HG02763 (cell line): ENCODE measurements at regions not wholly inside any gene's neighbourhood (a gene's known extent, or its start where the extent isn't known, plus 50 kb on each side); places are given as distances from the start of the nearest gene placed in this dataset.
"Not testable (repeated sequence)": the region's sequence is repeated elsewhere in the genome, so short reads cannot be mapped to it uniquely, and the experiment has no call there.

Experiments used
- ATAC-seq: cut with Tn5 transposase; IDR thresholded peaks from one replicate; pipeline ENCODE4 v1.9.1; 2021; ENCODE audit warnings: mild to moderate bottlenecking, moderate library complexity; ENCODE audit not compliant: unreplicated experiment

DNA sequence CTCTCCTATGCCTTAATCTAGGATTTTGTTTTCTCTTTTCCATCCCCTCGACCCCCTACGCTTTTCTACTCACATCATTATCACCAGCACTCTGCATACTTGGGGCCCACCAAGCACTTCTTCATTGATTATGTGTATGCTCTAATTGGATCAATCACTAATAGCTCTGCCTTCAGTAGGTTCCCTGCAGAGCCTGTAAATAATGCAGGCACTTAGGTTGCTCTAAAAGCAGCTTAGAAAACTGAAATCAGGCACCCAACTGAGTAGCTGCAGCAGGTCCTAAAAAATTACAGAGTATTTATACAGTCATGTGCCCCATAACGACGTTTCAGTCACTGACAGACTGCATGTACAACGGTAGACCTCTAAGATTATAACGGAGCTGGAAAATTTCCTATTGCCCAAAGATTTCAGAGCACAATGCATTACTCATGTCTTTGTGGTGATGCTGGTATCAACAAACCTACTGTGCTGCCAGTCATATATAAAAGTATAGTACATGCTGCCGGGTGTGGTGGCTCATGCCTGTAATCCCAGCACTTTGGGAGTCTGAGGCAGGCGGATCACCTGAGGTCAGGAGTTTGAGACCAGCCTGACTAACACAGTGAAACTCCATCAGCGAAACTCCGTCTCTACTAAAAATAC lies 280.4 kb downstream of the HS3ST3B1 start:
- no peak for ATAC-seq

DNA sequence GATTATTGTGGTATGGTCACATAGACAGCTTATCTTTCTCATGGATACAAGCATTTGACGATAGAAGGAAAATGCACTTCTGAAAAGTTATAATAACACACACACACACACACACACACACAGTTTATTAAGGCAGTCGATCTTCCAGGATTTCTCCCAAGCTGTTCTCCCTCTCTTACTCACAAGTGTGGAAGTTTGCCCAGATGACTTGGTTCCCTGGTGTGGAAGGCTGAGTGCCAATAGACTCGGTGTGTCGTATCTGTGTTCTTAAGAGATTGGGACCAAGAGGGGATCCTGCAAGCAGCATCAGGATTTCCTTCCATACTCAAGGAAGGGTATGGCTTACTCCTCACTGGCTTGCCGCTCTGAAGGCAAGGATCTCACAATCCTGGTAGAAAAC lies 279.6 kb downstream of the HS3ST3B1 start:
- no peak for ATAC-seq

DNA sequence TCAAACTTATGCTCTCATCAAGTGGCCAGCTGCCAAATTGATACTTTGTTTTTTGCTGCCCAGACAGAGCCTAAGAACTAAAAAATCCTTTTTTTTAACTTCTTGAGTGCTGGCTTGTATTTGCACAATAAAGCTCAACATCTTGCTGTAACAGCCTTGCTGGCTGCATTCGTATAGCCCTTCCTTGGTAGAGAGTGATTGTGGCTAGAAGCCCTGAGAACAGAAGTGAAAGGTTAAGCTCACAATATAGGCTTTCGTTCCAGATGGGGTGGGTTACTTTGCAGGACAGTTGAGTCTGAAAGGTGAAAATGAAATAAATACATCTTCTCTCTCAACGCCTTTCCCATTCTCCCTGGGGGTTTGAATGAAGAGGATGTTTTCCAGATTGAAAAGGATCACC lies 278.8 kb downstream of the HS3ST3B1 start:
- no peak for ATAC-seq

DNA sequence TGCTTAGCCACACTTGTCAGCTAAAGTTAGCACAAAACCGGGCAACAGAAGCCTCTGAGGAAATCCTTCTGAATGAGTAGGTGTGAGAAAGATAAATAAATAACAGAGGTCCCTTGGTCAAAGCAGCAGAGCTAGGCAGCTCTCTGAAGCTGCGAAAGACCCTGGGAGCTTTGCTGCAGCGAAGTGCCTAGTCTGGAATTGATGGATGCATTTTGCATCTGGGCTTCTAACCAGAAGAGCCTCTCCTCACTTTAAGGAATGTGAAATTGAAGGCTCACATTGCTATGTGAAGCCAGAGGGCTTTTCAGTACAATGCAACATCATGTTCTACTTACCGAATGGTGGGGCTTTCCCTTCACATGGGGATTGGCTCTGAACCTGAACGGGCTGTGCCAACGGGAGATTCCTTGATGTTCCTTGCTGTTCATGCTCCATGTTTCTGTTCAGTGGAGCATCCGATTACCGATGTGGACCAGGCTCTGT lies 274.6 kb downstream of the HS3ST3B1 start:
- ATAC-seq = no peak

DNA sequence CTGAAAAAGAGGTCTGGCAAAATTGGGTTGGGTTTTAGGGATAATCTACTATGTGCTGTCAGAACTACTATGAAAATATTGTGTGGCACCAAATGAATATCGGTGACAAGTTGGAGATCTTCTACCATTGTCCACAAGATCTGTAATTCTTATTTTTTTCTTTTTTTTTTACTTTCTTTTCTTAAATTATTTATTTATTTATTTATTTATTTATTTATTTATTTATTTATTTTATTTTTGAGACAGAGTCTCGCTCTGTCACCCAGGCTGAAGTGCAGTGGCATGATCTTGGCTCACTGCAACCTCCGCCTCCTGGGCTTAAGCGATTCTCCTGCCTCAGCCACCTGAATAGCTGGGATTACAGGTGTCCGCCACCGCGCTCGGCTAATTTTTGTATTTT lies 259.4 kb downstream of the HS3ST3B1 start:
- ATAC-seq = not testable (repeated sequence)

DNA sequence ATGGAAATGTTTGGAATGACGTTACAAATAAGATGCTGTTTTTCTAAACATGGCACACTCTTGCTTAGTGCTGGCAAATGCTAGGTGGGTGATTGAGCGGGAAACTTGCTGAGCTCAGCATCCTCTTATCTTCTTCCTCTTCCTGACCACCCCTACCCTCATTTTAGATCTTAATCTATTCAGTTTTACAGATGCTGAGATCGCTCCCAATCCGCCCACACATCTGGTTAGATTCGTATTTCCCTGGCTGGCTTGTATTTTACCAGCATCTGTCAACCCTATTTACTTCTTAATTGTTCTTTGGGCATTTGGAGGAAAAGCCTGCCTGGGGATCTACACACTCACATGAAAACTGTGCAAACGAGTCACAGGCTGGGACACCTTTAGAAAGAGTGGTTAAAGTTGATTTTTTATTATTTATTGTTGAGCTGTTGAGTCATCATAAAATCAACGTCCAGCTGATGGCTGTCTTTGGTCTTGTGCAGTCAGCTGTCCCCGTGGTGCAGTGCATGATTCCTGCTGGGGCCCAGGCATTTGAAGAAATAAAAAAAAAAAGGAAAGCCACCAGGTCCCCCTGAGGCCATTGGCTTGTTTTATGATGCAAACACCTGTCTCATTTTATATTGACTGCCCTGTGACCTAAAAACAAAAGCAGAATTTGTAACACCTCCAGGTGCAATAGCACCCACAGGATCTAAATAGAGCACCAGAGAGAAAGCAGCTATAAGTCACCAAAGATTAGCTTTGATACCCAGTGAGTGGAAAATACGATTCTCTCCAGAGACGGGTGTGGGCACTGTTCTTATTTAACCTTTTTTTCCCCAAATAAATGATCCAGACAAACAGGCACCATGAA lies 258.6 kb downstream of the HS3ST3B1 start:
- ATAC-seq = no peak

DNA sequence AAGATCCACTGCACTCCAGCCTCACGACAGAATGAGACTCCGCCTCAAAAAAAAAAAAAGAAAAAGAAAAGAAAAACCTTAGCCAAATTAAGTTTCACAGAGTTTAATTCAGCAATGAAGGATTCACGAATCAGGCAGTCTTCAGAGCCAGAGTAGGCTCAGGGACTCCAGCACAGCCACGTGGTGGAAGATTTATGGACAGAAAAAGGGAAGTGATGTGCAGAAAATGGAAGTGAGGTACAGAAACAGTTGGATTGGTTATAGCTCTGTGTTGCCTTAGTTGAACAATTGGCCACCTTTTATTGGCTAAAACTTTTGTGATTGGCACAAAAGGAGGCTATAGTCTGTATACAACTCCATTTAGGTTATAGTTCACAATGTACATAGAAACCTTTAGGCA lies 256.6 kb downstream of the HS3ST3B1 start:
- ATAC-seq = no peak

DNA sequence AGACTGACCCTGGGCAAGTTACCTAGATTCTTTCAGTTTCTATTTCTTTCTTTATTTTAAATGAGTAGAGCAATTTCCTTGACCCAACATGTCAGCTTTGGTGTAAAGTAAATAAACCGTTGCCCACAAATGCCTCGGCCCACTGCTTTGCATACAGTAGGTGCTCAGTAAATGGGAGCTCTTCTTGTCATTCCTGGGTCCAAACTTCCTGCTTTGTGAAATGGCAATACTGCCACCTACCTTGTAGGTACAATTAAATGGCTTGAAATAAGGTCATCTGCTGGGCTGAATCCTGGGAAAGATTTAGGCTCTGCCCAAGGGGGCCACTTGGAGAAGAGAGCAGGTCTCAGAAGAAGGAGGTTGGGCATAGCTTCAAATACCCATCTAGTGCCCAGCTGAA lies 253.0 kb downstream of the HS3ST3B1 start:
- no peak for ATAC-seq

DNA sequence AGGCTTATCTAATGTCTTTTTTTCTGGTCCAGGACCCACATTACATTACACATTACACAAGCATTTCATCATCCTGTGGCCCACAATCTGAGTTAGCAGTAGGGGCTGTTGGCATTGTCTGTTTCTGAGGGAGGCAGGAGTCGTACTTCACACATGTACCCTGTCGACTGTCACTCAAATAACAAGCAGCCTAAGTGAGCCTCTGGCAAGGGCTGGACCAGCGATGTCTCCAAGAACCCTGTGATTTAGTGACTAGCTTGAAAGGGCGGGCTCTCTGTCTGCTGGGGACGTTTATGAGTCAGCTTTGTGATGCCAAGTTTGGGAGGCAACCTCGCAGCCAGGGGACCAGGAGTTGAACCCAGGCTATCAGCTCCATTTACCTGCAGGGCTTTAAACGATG lies 251.4 kb downstream of the HS3ST3B1 start:
- ATAC-seq = no peak

DNA sequence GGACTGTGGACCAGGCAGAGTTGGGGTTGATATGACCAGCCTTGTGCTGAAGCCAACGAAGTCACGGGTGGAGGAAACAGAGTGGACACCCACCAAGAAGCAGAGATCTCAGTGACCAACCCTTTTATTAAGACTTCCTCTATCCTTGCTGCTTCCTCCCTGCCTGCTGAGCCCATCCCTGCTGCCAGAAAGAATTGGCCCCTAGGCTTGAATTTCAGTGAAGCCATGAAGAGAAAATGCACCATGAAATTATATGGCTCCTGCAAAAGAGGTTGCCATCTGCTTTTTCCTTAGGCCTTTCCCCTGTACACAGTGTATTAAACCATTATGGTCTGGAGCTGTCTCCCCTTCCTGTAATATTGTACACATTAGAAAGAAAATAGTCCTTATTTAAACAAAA lies 246.7 kb downstream of the HS3ST3B1 start:
- ATAC-seq = no peak

DNA sequence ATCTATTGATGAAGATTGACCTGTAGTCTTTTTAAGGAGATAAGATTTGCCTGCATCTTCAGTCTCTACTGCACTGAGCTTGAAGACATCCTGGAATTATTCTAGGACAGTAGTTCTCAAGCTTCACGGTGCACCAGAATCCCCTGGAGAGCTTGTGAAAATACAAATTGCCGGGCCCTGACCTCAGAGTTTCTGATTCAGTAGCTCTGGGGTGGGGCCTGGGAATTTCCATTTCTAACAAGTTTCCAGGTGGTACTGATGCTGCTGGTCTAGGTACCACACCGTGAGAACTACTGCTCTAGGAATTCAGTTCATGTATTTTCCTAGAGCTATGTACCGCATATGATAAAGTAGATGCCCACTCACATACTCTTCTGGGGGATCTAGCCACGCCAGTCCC lies 246.1 kb downstream of the HS3ST3B1 start:
- no peak for ATAC-seq

DNA sequence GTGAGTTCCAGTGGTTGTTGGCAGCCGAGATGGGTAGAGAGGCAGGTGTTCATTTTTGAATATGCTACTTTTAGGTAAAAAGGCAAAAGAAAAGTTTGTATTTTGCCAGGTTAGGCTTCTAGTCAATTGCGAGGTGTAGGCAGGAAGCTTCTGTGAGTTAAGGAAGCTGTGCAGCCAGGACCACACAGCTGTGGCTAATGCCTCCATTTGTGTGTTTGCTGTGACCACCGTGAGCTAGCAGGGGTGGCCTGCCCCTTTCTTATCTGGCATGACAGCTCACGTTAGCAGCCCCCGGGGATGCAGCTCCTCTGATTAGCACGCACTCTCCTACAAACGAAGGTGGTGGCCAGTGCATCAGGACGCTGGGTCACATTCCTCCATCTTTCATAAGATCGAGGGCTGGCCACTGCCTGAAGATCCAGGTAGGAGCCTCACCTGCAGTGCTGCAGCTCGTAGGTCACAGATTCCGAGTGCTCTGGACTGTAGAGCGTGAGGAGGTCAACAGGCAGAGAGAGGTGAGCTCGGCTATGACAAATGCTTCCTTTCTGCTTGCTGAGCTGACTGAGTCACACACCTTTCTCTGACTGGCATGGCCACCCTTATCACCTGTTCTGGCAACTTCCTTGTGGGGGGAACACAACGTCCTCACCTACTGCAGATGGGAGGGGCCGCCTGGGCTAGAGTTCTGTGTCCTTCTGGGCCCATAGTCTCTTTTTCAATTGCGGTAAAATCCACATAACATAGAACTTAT lies 244.4 kb downstream of the HS3ST3B1 start:
- no peak for ATAC-seq

DNA sequence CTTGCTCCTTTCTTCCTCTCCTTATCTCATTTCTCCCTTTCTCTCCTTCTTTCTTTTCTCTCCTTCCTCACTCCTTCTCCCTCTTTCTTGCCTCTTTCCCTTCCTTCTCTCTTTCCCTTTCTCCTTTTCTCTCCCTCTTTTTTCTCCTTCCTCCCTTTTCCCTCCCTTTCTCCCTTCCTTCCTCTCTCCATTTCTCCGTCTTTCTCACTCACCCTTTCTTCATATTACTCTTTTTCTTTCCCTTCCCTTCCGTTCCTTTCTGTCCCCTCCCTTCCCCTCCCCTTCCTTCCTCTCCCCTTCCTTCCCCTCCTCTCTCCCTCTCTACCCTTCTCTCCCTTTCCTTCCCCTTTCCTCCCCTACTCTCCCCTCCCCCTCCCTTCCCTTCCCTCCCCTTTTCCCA lies 240.8 kb downstream of the HS3ST3B1 start:
- ATAC-seq = no peak

DNA sequence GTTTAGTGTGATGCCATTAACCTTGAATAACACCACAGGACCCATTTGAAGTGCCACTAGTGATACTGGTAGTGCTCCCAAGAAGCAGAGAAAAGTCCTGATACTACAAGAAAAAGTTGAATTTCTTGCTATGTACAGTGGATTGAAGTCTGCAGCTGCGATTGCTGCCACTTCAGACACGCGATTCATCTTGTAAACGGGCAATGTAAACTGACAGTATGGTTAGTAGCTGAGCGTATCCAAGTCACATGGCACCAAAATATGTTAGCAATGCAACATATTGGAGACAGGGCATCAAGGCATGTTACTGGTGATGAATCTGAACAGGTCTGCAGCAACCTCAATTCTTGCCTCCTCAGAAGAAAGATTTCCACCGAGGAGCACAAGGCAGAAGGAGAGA lies 238.9 kb downstream of the HS3ST3B1 start:
- ATAC-seq = no peak

DNA sequence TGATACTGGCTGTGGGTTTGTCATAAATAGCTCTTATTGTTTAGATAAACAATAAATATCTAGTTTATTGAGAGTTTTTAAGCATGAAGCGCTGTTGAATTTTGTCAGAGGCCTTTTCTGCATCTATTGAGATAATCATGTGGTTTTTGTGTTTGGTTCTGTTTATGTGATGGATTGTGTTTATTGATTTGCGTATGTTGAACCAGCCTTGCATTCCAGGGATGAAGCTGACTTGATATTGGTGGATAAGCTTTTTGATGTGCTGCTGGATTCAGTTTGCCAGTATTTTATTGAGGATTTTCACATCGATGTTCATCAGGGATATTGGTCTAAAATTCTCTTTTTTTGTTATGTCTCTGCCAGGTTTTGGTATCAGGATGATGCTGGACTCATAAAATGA lies 231.4 kb downstream of the HS3ST3B1 start:
- not testable (repeated sequence) for ATAC-seq

DNA sequence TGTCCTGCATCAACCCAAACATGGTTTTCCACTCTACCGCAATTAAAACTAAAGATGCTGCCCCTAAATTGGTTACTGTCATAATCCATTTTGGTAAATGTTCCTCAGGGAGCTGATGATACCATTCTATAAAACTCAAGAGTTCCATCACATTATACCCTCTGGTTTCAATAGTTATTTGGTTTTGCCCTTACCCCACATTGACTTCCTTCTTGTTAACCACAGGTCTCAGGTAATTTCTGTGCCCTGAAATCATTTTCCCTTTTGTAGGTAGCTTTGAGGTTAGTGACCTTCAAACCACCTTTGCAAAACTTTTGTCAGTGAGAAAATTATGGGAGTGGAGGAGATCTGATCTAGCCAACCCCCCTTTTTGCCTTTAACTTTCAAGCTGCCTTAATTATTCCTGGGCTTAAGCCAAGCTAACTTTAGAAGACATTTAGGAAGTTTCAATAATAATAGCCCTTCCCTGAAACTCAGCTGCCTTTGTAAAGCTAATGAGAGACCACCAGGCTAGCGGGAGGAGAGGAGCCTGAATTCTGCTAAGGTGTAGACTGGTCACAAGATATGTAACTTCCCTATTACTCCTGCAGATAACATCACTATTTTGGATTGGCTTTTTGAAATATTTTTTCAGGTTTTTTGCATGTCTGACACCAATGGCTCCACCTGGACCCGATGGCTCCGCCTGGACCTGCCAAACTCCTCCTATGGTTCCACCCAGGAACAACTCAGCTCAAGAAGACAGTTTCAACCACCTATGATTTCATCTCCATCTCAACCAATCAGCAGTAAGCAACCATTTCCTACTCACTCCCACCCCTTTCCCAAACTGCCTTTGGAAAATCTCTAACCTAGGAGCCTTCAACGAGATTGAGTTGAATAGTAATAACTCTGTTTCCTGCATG lies 224.9 kb downstream of the HS3ST3B1 start:
- ATAC-seq = no peak

DNA sequence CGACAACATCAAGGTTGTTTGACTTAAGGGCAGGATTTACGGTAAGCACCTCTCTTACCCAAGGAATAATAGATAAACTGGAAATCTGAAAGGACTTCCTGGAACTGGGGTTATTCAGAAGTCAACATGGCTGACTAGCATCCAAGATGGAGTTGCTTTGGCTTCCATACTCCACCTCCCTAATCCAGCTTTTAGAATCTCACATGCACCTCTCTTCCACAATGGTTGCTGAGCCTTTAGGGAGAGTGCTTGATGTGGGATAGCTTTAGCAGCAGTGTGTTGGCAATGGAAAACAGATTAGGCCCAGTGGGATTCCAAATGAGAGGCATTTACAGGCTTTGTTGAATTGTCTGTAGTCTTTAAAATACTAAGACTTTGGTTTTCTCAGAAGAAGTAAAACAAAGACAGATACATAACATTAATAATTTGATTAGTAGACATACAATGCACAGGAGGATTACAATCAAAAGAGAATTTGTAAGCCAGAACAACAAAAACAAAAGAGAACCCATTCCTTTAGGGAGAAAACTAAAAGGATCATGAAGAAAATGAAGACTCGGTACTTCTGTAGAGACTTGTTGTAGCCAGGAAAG lies 222.0 kb downstream of the HS3ST3B1 start:
- ATAC-seq = no peak

DNA sequence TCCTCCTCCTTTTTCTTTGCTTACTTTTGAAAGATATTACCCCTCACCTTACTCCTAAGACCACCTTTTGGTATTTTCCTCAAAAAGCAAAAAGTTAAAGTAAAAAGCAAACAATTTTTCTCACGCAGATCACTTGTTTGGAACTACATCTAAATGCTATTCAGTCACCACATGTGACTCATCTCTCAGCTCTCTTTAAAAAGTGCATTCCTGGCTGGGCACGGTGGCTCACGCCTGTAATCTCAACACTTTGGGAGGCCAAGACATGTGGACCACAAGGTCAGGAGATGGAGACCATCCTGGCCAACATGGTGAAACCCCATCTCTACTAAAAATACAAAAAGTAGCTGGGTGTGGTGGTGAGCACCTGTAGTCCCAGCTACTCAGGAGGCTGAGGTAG lies 218.0 kb downstream of the HS3ST3B1 start:
- ATAC-seq = not testable (repeated sequence)

DNA sequence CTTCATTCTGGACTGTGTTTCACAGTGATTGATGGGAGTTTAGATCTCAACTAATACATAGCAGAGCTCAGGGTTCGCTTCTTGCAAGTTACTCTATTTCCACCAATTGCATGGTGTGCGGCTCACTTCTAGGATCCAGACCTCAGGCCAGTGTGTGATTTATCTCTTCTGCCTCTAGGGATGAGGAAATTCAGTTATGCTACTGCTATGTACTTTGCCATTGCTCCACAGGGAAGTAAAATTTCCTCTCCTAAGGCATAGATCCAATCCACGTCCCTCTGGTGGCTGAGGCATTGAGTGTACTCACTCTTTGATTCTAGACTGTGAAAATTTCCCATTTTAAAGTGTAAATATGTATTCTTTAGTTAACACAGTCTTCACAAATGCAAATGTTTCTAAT lies 214.1 kb downstream of the HS3ST3B1 start:
- ATAC-seq = no peak

DNA sequence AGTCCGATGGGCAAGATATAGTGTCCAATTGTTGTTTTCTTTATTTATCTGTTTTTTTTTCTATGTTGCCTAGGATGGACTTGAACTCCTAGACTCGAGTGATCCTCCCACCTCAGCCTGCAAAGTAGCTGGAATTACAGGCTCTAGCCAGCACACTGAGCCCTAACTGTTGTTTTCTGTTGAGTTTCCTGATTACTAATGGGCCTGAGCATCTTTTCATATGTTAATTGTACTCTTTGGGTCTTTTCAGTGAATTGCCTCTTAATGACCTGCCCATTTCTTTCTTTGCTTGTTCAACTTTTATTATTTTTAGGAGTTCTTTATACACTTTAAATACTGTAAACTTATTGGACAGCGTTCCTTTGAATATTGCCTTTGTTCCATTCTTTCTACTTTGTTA lies 213.0 kb downstream of the HS3ST3B1 start:
- ATAC-seq = no peak
